Adrenal gland (tissue), 5 donors: ENCODE measurements at regions not wholly inside any gene's neighbourhood (a gene's known extent, or its start where the extent isn't known, plus 50 kb on each side); places are given as distances from the start of the nearest gene placed in this dataset.

ENCODE experiments used
- CTCF ChIP-seq, 6 experiments: fragments of 450-650 bp in 4 of 6; fragments of 200-600 bp in 2 of 6; sonication (generic) in 1 of 6; IDR thresholded peaks; 1 replicate in 5 of 6; 2 replicates in 1 of 6; pipeline versions ENCODE4 v1.5.1 to v1.8.0; 2016 to 2021; ENCODE audit warnings: antibody characterized with exemption in 6 of 6, mild to moderate bottlenecking in 2 of 6, moderate library complexity in 1 of 6
- POLR2A ChIP-seq, 2 donors: fragments of 450-650 bp; IDR thresholded peaks; one replicate each; pipeline ENCODE4 v1.6.1; 2017; ENCODE audit warnings: antibody characterized with exemption in 2 of 2, mild to moderate bottlenecking in 2 of 2, moderate library complexity in 1 of 2
- donor health status: DM: no; HTN: no; CAD: no.

GRCh38 chr1:106749906-106750305 lies 306.6 kb upstream of the PRMT6 start:
- TF ChIP-seq CTCF (IDR thresholded peaks at IDR 0.05) (no peak), POLR2A (IDR thresholded peaks at IDR 0.05) (no peak)
